ENCODE measurements at regions not wholly inside any gene's neighbourhood (a gene's known extent, or its start where the extent isn't known, plus 50 kb on each side); places are given as distances from the start of the nearest gene placed in this dataset.

GRCh38 chr10:36277459-36277858, 635.4 kb upstream of the FZD8 start:
- Histone ChIP-seq H3K9ac (no peak overlapping the region), H3K27ac (no peak overlapping the region), H4K20me1 (ENCODE audit: insufficient read depth) (no peaks in the 10 kb centered on the region), H3K36me3 (ENCODE audit: insufficient read depth) (no peaks in the 10 kb centered on the region), H3K27me3 (ENCODE audit: insufficient read depth, low read depth) (no peaks in the 10 kb centered on the region), H3K4me3 (IDR thresholded peaks at IDR 0.05; ENCODE audit: insufficient read depth, low read depth, low read length) (no peak overlapping the region), H3K4me2 (no peak overlapping the region), H2AFZ (ENCODE audit: low read depth) (no peak overlapping the region), H3K79me2 (ENCODE audit: insufficient read depth, low read depth) (no peaks in the 10 kb centered on the region), H3K4me1 (ENCODE audit: low read depth, poor library complexity, severe bottlenecking) (peaks cover 12% of the 10 kb centered on the region)
- no peak for TF ChIP-seq CTCF (conservative IDR thresholded peaks at IDR 0.05; ENCODE audit: low read depth, low read length)

GRCh38 chr10:36271627-36272340, 629.7 kb upstream of the FZD8 start:
- H2AFZ ChIP-seq (ENCODE audit: low read depth): no peak overlapping the region

GRCh38 chr10:36269222-36269621, 627.1 kb upstream of the FZD8 start:
- no peaks in the 10 kb centered on the region for H3K27me3 ChIP-seq (ENCODE audit: insufficient read depth, low read depth)
- H4K20me1 ChIP-seq (ENCODE audit: insufficient read depth): no peaks in the 10 kb centered on the region
- H3K4me3 ChIP-seq (IDR thresholded peaks at IDR 0.05; ENCODE audit: insufficient read depth, low read depth, low read length): no peak overlapping the region
- H3K4me1 ChIP-seq (ENCODE audit: low read depth, poor library complexity, severe bottlenecking): peaks cover 36% of the 10 kb centered on the region
- H3K79me2 ChIP-seq (ENCODE audit: insufficient read depth, low read depth): no peaks in the 10 kb centered on the region
- H3K9ac ChIP-seq: no peak overlapping the region
- H3K4me2 ChIP-seq: peak overlapping the region; percentile 75
- H3K36me3 ChIP-seq (ENCODE audit: insufficient read depth): no peaks in the 10 kb centered on the region
- peak overlapping the region; percentile 11; the same call in 1 of the 2 replicates for H2AFZ ChIP-seq (ENCODE audit: low read depth)
- no peak for TF ChIP-seq CTCF (conservative IDR thresholded peaks at IDR 0.05; ENCODE audit: low read depth, low read length)
- H3K27ac ChIP-seq: peak overlapping the region; percentile 14; the same call in 1 of the 2 replicates

More at GRCh38 chr10:36271627-36272340, 629.7 kb upstream of the FZD8 start:
- Histone ChIP-seq H3K4me3 (IDR thresholded peaks at IDR 0.05; ENCODE audit: insufficient read depth, low read depth, low read length) (no peak overlapping the region), H3K36me3 (ENCODE audit: insufficient read depth) (no peaks in the 10 kb centered on the region), H4K20me1 (ENCODE audit: insufficient read depth) (no peaks in the 10 kb centered on the region), H3K4me1 (ENCODE audit: low read depth, poor library complexity, severe bottlenecking) (peaks cover 31% of the 10 kb centered on the region), H3K27me3 (ENCODE audit: insufficient read depth, low read depth) (no peaks in the 10 kb centered on the region), H3K4me2 (no peak overlapping the region), H3K27ac (no peak overlapping the region), H3K79me2 (ENCODE audit: insufficient read depth, low read depth) (no peaks in the 10 kb centered on the region), H3K9ac (no peak overlapping the region)
- TF ChIP-seq CTCF (conservative IDR thresholded peaks at IDR 0.05; ENCODE audit: low read depth, low read length): no peak

- Histone ChIP-seq H3K36me3 (ENCODE audit: insufficient read depth) (no peaks in the 10 kb centered on the region), H3K27ac (no peak overlapping the region), H3K79me2 (ENCODE audit: insufficient read depth, low read depth) (no peaks in the 10 kb centered on the region), H3K4me1 (ENCODE audit: low read depth, poor library complexity, severe bottlenecking) (peaks cover 36% of the 10 kb centered on the region), H3K4me2 (0 out of 2 replicates have a peak overlapping the region, but pooled peaks have one; percentile 3), H4K20me1 (ENCODE audit: insufficient read depth) (no peaks in the 10 kb centered on the region), H3K27me3 (ENCODE audit: insufficient read depth, low read depth) (no peaks in the 10 kb centered on the region), H2AFZ (ENCODE audit: low read depth) (peak overlapping the region; percentile 26), H3K4me3 (IDR thresholded peaks at IDR 0.05; ENCODE audit: insufficient read depth, low read depth, low read length) (no peak overlapping the region), H3K9ac (no peak overlapping the region)
- no peak for TF ChIP-seq CTCF (conservative IDR thresholded peaks at IDR 0.05; ENCODE audit: low read depth, low read length)
Observed at GRCh38 chr10:36266923-36267322, 624.8 kb upstream of the FZD8 start.

Data from KMS-11 (cell line).